Ishikawa (cell line): ENCODE measurements at regions not wholly inside any gene's neighbourhood (a gene's known extent, or its start where the extent isn't known, plus 50 kb on each side); places are given as distances from the start of the nearest gene placed in this dataset.

ENCODE experiments used
- EGR1 ChIP-seq: IDR thresholded peaks from 2 replicates; pipeline ENCODE4 v1.6.1; 2012
- USF1 ChIP-seq: IDR thresholded peaks from 2 replicates; pipeline ENCODE4 v1.6.1; 2012
- TF ChIP-seq, protein P1 (sequence below): IDR thresholded peaks from 2 replicates; pipeline ENCODE4 v1.6.1; 2012

DNA sequence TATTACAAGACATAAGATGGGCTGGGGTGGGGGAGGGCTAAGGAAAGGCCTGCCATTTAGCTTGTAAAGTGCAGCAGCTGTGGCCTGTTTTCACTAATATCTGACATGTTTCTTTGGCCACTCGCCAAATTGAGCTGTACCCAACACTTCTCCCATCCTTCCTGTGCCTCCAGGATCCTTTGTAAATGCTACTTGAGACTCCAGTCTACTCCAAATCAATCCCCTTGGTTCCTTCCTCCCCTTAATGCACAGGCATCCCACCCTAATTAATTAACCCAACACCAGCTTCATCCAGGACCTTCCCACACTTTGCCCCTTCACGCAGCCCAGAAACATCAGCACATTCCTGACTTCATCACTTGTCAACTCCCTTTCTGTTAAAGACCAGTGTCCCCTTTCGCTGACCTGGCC, 55.0 kb upstream of the TCF21 start:
- TF ChIP-seq EGR1 = no peak
- no peak for TF ChIP-seq USF1
- TF ChIP-seq, protein P1, sequence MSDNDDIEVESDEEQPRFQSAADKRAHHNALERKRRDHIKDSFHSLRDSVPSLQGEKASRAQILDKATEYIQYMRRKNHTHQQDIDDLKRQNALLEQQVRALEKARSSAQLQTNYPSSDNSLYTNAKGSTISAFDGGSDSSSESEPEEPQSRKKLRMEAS = no peak
